GM23338 (cell line): ENCODE measurements at regions not wholly inside any gene's neighbourhood (a gene's known extent, or its start where the extent isn't known, plus 50 kb on each side); places are given as distances from the start of the nearest gene placed in this dataset.

Source experiments
- ATAC-seq: fragments of 200-7000 bp; cut with Tn5 transposase; 3 replicates; pipeline ENCODE4 v1.9.1; 2020
- DNase-seq: peaks from one replicate; pipeline ENCODE4 v3.0.0-alpha.2; 2015; ENCODE audit warnings: low spot score
- H2AFZ ChIP-seq: fragments of 200-600 bp; sonication (generic); 2 replicates; pipeline ENCODE4 v1.8.0; 2016; ENCODE audit warnings: antibody characterized with exemption, mild to moderate bottlenecking, moderate library complexity
- H3F3A ChIP-seq: fragments of 200-600 bp; sonication (generic); replicated peaks from 2 replicates; pipeline ENCODE4 v1.8.0; 2017; ENCODE audit warnings: antibody characterized with exemption, mixed run types, low read depth
- H3K27ac ChIP-seq: fragments of 200-600 bp; sonication (generic); 2 replicates; pipeline ENCODE4 v1.6.1; 2016; ENCODE audit warnings: low read depth
- H3K27me3 ChIP-seq: fragments of 200-600 bp; sonication (generic); 2 replicates; pipeline ENCODE4 v1.8.0; 2016; ENCODE audit warnings: mild to moderate bottlenecking, mixed run types, moderate library complexity; ENCODE audit not compliant: insufficient read depth
- H3K36me3 ChIP-seq: fragments of 200-600 bp; sonication (generic); 2 replicates; pipeline ENCODE4 v1.8.0; 2016; ENCODE audit warnings: mild to moderate bottlenecking; ENCODE audit not compliant: insufficient read depth
- H3K4me1 ChIP-seq: fragments of 200-600 bp; sonication (generic); 2 replicates; pipeline ENCODE4 v1.8.0; 2016; ENCODE audit warnings: mild to moderate bottlenecking, moderate library complexity; ENCODE audit not compliant: insufficient read depth
- H3K4me2 ChIP-seq: fragments of 200-600 bp; sonication (generic); 2 replicates; pipeline ENCODE4 v1.7.1; 2017; ENCODE audit warnings: mixed run types
- H3K4me3 ChIP-seq: fragments of 200-600 bp; sonication (generic); 2 replicates; pipeline ENCODE4 v1.6.1; 2016; ENCODE audit warnings: mixed run types
- H3K79me2 ChIP-seq: fragments of 200-600 bp; sonication (generic); replicated peaks from 2 replicates; pipeline ENCODE4 v1.8.0; 2017; ENCODE audit warnings: mild to moderate bottlenecking; ENCODE audit not compliant: insufficient read depth
- H3K9me2 ChIP-seq: fragments of 200-600 bp; sonication (generic); 2 replicates; pipeline ENCODE4 v1.8.0; 2017; ENCODE audit not compliant: insufficient read depth
- H4K20me1 ChIP-seq: fragments of 200-600 bp; sonication (generic); replicated peaks from 2 replicates; pipeline ENCODE4 v1.8.0; 2017; ENCODE audit warnings: mild to moderate bottlenecking; ENCODE audit not compliant: insufficient read depth
- H3K27ac Mint-ChIP-seq: 2 replicates; pipeline ENCODE4 v1.8.0; 2020; ENCODE audit warnings: inconsistent platforms, mild to moderate bottlenecking, moderate library complexity, mixed read lengths
- H3K27me3 Mint-ChIP-seq: 3 replicates; pipeline ENCODE4 v1.8.0; 2022; ENCODE audit warnings: low read depth, mild to moderate bottlenecking, moderate library complexity, mixed read lengths, inconsistent platforms; ENCODE audit not compliant: insufficient read depth, poor library complexity
- H3K36me3 Mint-ChIP-seq: 3 replicates; pipeline ENCODE4 v1.8.0; 2021; ENCODE audit warnings: low read depth, mild to moderate bottlenecking, inconsistent platforms, moderate library complexity, mixed read lengths
- H3K4me1 Mint-ChIP-seq: 3 replicates; pipeline ENCODE4 v1.8.0; 2020; ENCODE audit warnings: mild to moderate bottlenecking, inconsistent platforms, mixed read lengths
- H3K4me3 Mint-ChIP-seq: 3 replicates; pipeline ENCODE4 v1.8.0; 2021; ENCODE audit warnings: moderate library complexity, mild to moderate bottlenecking, inconsistent platforms, mixed read lengths
- H3K9me3 Mint-ChIP-seq: 3 replicates; pipeline ENCODE4 v1.8.0; 2020; ENCODE audit warnings: moderate library complexity, mild to moderate bottlenecking, inconsistent platforms, mixed read lengths
- CREB1 ChIP-seq: fragments of 250-450 bp; sonication (Bioruptor Pico); IDR thresholded peaks from 2 replicates; pipeline ENCODE4 v1.5.0; 2020; ENCODE audit warnings: low read depth, mild to moderate bottlenecking, moderate library complexity
- CTCF ChIP-seq, 2 experiments: fragments of 200-600 bp in 1 of 2; sonication (generic) in 1 of 2; conservative IDR thresholded peaks; 2 replicates each; pipeline versions ENCODE4 v1.5.1 to v1.6.1; 2016 to 2017; ENCODE audit warnings: antibody characterized with exemption in 2 of 2, low read depth in 2 of 2, mild to moderate bottlenecking in 2 of 2, moderate library complexity in 1 of 2
- EZH2 ChIP-seq: fragments of 200-600 bp; sonication (generic); IDR thresholded peaks from one replicate; pipeline ENCODE4 v1.8.0; 2017; ENCODE audit warnings: antibody characterized with exemption, mild to moderate bottlenecking, low read depth; ENCODE audit not compliant: unreplicated experiment
- EZH2phosphoT487 ChIP-seq: fragments of 200-600 bp; sonication (generic); IDR thresholded peaks from one replicate; pipeline ENCODE4 v1.8.1; 2018; ENCODE audit warnings: antibody characterized with exemption; ENCODE audit not compliant: unreplicated experiment
- JUNB ChIP-seq: IDR thresholded peaks from one replicate; pipeline ENCODE4 v1.6.1; 2016; ENCODE audit warnings: antibody characterized with exemption; ENCODE audit not compliant: unreplicated experiment
- NANOG ChIP-seq: IDR thresholded peaks from 2 replicates; pipeline ENCODE4 v1.6.1; 2016; ENCODE audit warnings: antibody characterized with exemption, borderline replicate concordance
- POLR2AphosphoS5 ChIP-seq: IDR thresholded peaks from 2 replicates; pipeline ENCODE4 v1.6.1; 2016; ENCODE audit warnings: antibody characterized with exemption, low read depth
- REST ChIP-seq: IDR thresholded peaks from one replicate; pipeline ENCODE4 v1.6.1; 2018; ENCODE audit warnings: antibody characterized with exemption; ENCODE audit not compliant: unreplicated experiment
- STAT1 ChIP-seq: IDR thresholded peaks from one replicate; pipeline ENCODE4 v1.6.1; 2016; ENCODE audit warnings: antibody characterized with exemption; ENCODE audit not compliant: unreplicated experiment
- ZNF114 ChIP-seq: fragments of 250-450 bp; sonication (Bioruptor Pico); IDR thresholded peaks from 2 replicates; pipeline ENCODE4 v1.5.0; 2020; ENCODE audit warnings: mild to moderate bottlenecking, moderate library complexity
- ZNF331 ChIP-seq: fragments of 250-450 bp; sonication (Bioruptor Pico); IDR thresholded peaks from 2 replicates; pipeline ENCODE4 v1.5.0; 2020; ENCODE audit warnings: low read depth, mild to moderate bottlenecking, moderate library complexity
- TF ChIP-seq, protein P1 (sequence below): fragments of 250-450 bp; sonication (Bioruptor Pico); IDR thresholded peaks from 2 replicates; pipeline ENCODE4 v1.5.0; 2020; ENCODE audit warnings: mild to moderate bottlenecking, moderate library complexity
- TF ChIP-seq, protein P2 (sequence below): IDR thresholded peaks from 2 replicates; pipeline ENCODE4 v1.6.1; 2016; ENCODE audit warnings: antibody characterized with exemption

GRCh38 chr16:77048085-77048484 lies 142.9 kb upstream of the MON1B start:
- DNase-seq, result no peak
- Mint-ChIP-seq H3K4me3 (no peak overlapping the region), H3K36me3 (no peaks in the 10 kb centered on the region), H3K4me1 (no peaks in the 10 kb centered on the region), H3K9me3 (peaks cover 43% of the 10 kb centered on the region), H3K27me3 (no peaks in the 10 kb centered on the region), H3K27ac (no peak overlapping the region)
- Histone ChIP-seq H2AFZ (no peak overlapping the region), H3K4me1 (no peaks in the 10 kb centered on the region), H3K79me2 (no peaks in the 10 kb centered on the region), H3K4me2 (no peak overlapping the region), H3F3A (no peaks in the 10 kb centered on the region), H3K27ac (no peak overlapping the region), H3K4me3 (no peak overlapping the region), H3K9me2 (no peaks in the 10 kb centered on the region), H3K27me3 (no peaks in the 10 kb centered on the region), H4K20me1 (no peaks in the 10 kb centered on the region), H3K36me3 (no peaks in the 10 kb centered on the region)
- no peak for TF ChIP-seq CTCF (conservative IDR thresholded peaks at IDR 0.05; ENCODE audit: low read depth in 2 of 2)
- TF ChIP-seq, protein P1, sequence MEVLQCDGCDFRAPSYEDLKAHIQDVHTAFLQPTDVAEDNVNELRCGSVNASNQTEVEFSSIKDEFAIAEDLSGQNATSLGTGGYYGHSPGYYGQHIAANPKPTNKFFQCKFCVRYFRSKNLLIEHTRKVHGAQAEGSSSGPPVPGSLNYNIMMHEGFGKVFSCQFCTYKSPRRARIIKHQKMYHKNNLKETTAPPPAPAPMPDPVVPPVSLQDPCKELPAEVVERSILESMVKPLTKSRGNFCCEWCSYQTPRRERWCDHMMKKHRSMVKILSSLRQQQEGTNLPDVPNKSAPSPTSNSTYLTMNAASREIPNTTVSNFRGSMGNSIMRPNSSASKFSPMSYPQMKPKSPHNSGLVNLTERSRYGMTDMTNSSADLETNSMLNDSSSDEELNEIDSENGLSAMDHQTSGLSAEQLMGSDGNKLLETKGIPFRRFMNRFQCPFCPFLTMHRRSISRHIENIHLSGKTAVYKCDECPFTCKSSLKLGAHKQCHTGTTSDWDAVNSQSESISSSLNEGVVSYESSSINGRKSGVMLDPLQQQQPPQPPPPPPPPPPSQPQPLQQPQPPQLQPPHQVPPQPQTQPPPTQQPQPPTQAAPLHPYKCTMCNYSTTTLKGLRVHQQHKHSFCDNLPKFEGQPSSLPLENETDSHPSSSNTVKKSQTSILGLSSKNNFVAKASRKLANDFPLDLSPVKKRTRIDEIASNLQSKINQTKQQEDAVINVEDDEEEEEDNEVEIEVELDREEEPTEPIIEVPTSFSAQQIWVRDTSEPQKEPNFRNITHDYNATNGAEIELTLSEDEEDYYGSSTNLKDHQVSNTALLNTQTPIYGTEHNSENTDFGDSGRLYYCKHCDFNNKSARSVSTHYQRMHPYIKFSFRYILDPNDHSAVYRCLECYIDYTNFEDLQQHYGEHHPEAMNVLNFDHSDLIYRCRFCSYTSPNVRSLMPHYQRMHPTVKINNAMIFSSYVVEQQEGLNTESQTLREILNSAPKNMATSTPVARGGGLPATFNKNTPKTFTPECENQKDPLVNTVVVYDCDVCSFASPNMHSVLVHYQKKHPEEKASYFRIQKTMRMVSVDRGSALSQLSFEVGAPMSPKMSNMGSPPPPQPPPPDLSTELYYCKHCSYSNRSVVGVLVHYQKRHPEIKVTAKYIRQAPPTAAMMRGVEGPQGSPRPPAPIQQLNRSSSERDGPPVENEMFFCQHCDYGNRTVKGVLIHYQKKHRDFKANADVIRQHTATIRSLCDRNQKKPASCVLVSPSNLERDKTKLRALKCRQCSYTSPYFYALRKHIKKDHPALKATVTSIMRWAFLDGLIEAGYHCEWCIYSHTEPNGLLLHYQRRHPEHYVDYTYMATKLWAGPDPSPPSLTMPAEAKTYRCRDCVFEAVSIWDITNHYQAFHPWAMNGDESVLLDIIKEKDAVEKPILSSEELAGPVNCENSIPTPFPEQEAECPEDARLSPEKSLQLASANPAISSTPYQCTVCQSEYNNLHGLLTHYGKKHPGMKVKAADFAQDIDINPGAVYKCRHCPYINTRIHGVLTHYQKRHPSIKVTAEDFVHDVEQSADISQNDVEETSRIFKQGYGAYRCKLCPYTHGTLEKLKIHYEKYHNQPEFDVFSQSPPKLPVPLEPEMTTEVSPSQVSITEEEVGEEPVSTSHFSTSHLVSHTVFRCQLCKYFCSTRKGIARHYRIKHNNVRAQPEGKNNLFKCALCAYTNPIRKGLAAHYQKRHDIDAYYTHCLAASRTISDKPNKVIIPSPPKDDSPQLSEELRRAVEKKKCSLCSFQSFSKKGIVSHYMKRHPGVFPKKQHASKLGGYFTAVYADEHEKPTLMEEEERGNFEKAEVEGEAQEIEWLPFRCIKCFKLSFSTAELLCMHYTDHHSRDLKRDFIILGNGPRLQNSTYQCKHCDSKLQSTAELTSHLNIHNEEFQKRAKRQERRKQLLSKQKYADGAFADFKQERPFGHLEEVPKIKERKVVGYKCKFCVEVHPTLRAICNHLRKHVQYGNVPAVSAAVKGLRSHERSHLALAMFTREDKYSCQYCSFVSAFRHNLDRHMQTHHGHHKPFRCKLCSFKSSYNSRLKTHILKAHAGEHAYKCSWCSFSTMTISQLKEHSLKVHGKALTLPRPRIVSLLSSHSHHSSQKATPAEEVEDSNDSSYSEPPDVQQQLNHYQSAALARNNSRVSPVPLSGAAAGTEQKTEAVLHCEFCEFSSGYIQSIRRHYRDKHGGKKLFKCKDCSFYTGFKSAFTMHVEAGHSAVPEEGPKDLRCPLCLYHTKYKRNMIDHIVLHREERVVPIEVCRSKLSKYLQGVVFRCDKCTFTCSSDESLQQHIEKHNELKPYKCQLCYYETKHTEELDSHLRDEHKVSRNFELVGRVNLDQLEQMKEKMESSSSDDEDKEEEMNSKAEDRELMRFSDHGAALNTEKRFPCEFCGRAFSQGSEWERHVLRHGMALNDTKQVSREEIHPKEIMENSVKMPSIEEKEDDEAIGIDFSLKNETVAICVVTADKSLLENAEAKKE (CRISPR knock-in tag), result no peak
- no peak for TF ChIP-seq POLR2AphosphoS5
- TF ChIP-seq EZH2phosphoT487, result no peak
- TF ChIP-seq REST, result no peak
- TF ChIP-seq STAT1, result no peak
- TF ChIP-seq NANOG, result no peak
- no peak for TF ChIP-seq JUNB
- TF ChIP-seq, protein P2, sequence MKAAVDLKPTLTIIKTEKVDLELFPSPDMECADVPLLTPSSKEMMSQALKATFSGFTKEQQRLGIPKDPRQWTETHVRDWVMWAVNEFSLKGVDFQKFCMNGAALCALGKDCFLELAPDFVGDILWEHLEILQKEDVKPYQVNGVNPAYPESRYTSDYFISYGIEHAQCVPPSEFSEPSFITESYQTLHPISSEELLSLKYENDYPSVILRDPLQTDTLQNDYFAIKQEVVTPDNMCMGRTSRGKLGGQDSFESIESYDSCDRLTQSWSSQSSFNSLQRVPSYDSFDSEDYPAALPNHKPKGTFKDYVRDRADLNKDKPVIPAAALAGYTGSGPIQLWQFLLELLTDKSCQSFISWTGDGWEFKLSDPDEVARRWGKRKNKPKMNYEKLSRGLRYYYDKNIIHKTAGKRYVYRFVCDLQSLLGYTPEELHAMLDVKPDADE, result no peak
- TF ChIP-seq EZH2, result no peak
- no peak for TF ChIP-seq ZNF114 (CRISPR knock-in tag)
- no peak for TF ChIP-seq CREB1 (CRISPR knock-in tag)
- no peak for TF ChIP-seq ZNF331 (CRISPR knock-in tag)
- no peak for ATAC-seq
